GM12878 (cell line): ENCODE measurements at regions not wholly inside any gene's neighbourhood (a gene's known extent, or its start where the extent isn't known, plus 50 kb on each side); places are given as distances from the start of the nearest gene placed in this dataset.

ENCODE experiments used
- ATAC-seq: fragments of 200-7000 bp; cut with Tn5 transposase; 3 replicates; pipeline ENCODE4 v1.9.1; 2020; ENCODE audit warnings: mild to moderate bottlenecking, moderate library complexity
- BruUV-seq: library from RNA; stranded (reverse); fragments of 400-500 nt; replicated peaks from 2 replicates; lab custom pipeline; 2021; lab: Mats Ljungman, UMichigan
- CTCF ChIA-PET: fragments of 300-600 bp; sonication (Branson Sonifier 250); formaldehyde crosslinking; extraction: SDS; loops from one replicate; lab custom pipeline; 2021; ENCODE audit warnings: inconsistent platforms; lab: Yijun Ruan, JAX
- POLR2A ChIA-PET: fragments of 350-600 bp; formaldehyde crosslinking; extraction: SDS; loops from one replicate; lab custom pipeline; 2021; ENCODE audit warnings: inconsistent platforms; lab: Charles Lee
- RAD21 ChIA-PET: fragments of 300-600 bp; sonication (Branson Sonifier 250); formaldehyde crosslinking; loops from one replicate; lab custom pipeline; 2023; ENCODE audit warnings: antibody characterized with exemption; ENCODE audit not compliant: unreplicated experiment; lab: Charles Lee
- SMC1A ChIA-PET: fragments of 300-600 bp; sonication (Branson Sonifier 250); formaldehyde crosslinking; loops from one replicate; lab custom pipeline; 2023; ENCODE audit not compliant: unreplicated experiment, uncharacterized antibody; lab: Charles Lee
- DNase-seq: peaks from one replicate; pipeline ENCODE4 v3.0.0-alpha.2; 2011; ENCODE audit warnings: low read depth, low spot score
- FAIRE-seq: peaks from 3 replicates; lab custom pipeline; 2011; peaks lifted over from hg19 to GRCh38; lab: Jason Lieb, UNC
- H2AFZ ChIP-seq: 2 replicates; pipeline ENCODE4 v1.6.0; 2011; ENCODE audit warnings: low read depth, low read length, control low read depth; ENCODE audit not compliant: control insufficient read depth
- H3K27ac ChIP-seq: 2 replicates; pipeline ENCODE4 v1.5.1; 2011; ENCODE audit warnings: control low read depth; ENCODE audit not compliant: control insufficient read depth, insufficient read depth
- H3K27me3 ChIP-seq, 2 experiments: replicated peaks in 1 of 2; 2 replicates each; pipeline versions ENCODE4 v1.6.0 to v1.6.1; 2011; ENCODE audit warnings: low read length in 1 of 2; ENCODE audit not compliant: control insufficient read depth in 2 of 2, insufficient read depth in 2 of 2
- H3K36me3 ChIP-seq, 2 experiments: 2 replicates each; pipeline ENCODE4 v1.5.1; 2011; ENCODE audit warnings: low read length in 1 of 2; ENCODE audit not compliant: control insufficient read depth in 2 of 2, insufficient read depth in 2 of 2
- H3K4me1 ChIP-seq: 2 replicates; pipeline ENCODE4 v1.6.1; 2011; ENCODE audit warnings: mild to moderate bottlenecking, low read length, moderate library complexity, mixed read lengths; ENCODE audit not compliant: control insufficient read depth, insufficient read depth
- H3K4me2 ChIP-seq: 2 replicates; pipeline ENCODE4 v1.6.0; 2011; ENCODE audit warnings: control low read depth; ENCODE audit not compliant: control insufficient read depth, insufficient read depth
- H3K4me3 ChIP-seq: fragments of 200-600 bp; sonication (generic); 2 replicates; pipeline ENCODE4 v1.5.1; 2016
- H3K79me2 ChIP-seq: 2 replicates; pipeline ENCODE4 v1.6.0; 2011; ENCODE audit warnings: low read length; ENCODE audit not compliant: control insufficient read depth, insufficient read depth
- H3K9ac ChIP-seq: 2 replicates; pipeline ENCODE4 v1.8.0; 2011; ENCODE audit warnings: low read length, control low read depth, mixed read lengths; ENCODE audit not compliant: control insufficient read depth, insufficient read depth
- H3K9me3 ChIP-seq: replicated peaks from 3 replicates; pipeline ENCODE4 v1.5.1; 2011; ENCODE audit warnings: mild to moderate bottlenecking, low read length; ENCODE audit not compliant: control insufficient read depth, insufficient read depth
- H4K20me1 ChIP-seq: 2 replicates; pipeline ENCODE4 v1.6.0; 2011; ENCODE audit not compliant: control insufficient read depth, insufficient read depth
- EP300 ChIP-seq, 2 experiments: fragments of 150-350 bp in 1 of 2; IDR thresholded peaks; 2 replicates each; pipeline ENCODE4 v1.6.1; 2011 to 2012; ENCODE audit warnings: low read depth in 2 of 2, low read length in 2 of 2, borderline replicate concordance in 1 of 2, improper control_type of control experiment in 1 of 2, inconsistent platforms in 1 of 2; ENCODE audit not compliant: control insufficient read depth in 1 of 2
- FOXK2 ChIP-seq: fragments of 450-650 bp; IDR thresholded peaks from 2 replicates; pipeline ENCODE4 v1.6.1; 2017; ENCODE audit warnings: mild to moderate bottlenecking, moderate library complexity
- HDGF ChIP-seq: fragments of 450-650 bp; IDR thresholded peaks from 2 replicates; pipeline ENCODE4 v1.6.1; 2016; ENCODE audit warnings: antibody characterized with exemption
- SKIL ChIP-seq: fragments of 450-650 bp; IDR thresholded peaks from 2 replicates; pipeline ENCODE4 v1.6.1; 2017; ENCODE audit warnings: mild to moderate bottlenecking, low read depth, inconsistent platforms; ENCODE audit not compliant: poor library complexity, severe bottlenecking
- TCF7 ChIP-seq: IDR thresholded peaks from 2 replicates; pipeline ENCODE4 v1.6.1; 2014; ENCODE audit warnings: antibody characterized with exemption, borderline replicate concordance
- WGBS: methylation state at CpG from one replicate; pipeline ENCODE4 v1.1.6; 2016; ENCODE audit warnings: low lambda C conversion rate; ENCODE audit not compliant: insufficient replicate concordance, insufficient coverage; ENCODE audit errors: missing lambda C conversion rate; 5-methylcytosine and 5-hydroxymethylcytosine counted together
- in situ Hi-C: fragments of 300-500 bp; cut with MboI; formaldehyde crosslinking; loops from 9 replicates; pipeline ENCODE4 v1.14.3; 2018; ENCODE audit warnings: mixed read lengths
- intact Hi-C: fragments of 100-400 bp; cut with micrococcal nuclease; formaldehyde crosslinking; loops from one replicate; pipeline ENCODE4 v1.14.2; 2022; ENCODE audit not compliant: unreplicated experiment

- WGBS: 43% methylated on average over 9 of the region's 9 CpGs
- intact Hi-C loops: no loop called here
- TF ChIP-seq EP300 (IDR thresholded peaks at IDR 0.05; ENCODE audit: borderline replicate concordance in 1 of 2, control insufficient read depth in 1 of 2, low read depth in 2 of 2, low read length in 2 of 2) (no peak), TCF7 (no peak), HDGF (no peak), SKIL (no peak), FOXK2 (no peak)
- TF ChIP-seq, all 136 proteins: peak for 0
- Histone ChIP-seq H3K36me3 (no peaks in the 10 kb centered on the region), H3K27me3 (no peaks in the 10 kb centered on the region), H3K27ac (no peak overlapping the region), H3K79me2 (no peaks in the 10 kb centered on the region), H2AFZ (no peak overlapping the region), H3K4me1 (no peaks in the 10 kb centered on the region), H3K4me2 (no peak overlapping the region), H3K9me3 (no peaks in the 10 kb centered on the region), H4K20me1 (no peaks in the 10 kb centered on the region), H3K9ac (no peak overlapping the region), H3K4me3 (no peak overlapping the region)
- FAIRE-seq (no peak), ATAC-seq (no peak), DNase-seq (no peak)
- POLR2A ChIA-PET: no interaction called here
- RAD21 ChIA-PET: no interaction called here
- CTCF ChIA-PET: interaction anchor here (0.6 kb wide), 1 partner anchor 184 kb away, joined by 3 read pairs; no protein-coding TSS in a partner anchor
- no TSS peak for BruUV-seq
- SMC1A ChIA-PET: no interaction called here
- in situ Hi-C loops: no loop called here
These were observed 165.7 kb downstream of the TMX3 start for GRCh38 chr18:68548904-68549870.
